Heart left ventricle (tissue), 16 donors: ENCODE measurements at regions not wholly inside any gene's neighbourhood (a gene's known extent, or its start where the extent isn't known, plus 50 kb on each side); places are given as distances from the start of the nearest gene placed in this dataset.

Experiments used
- ATAC-seq, 4 donors: fragments of 200-7000 bp; cut with Tn5 transposase; one replicate each; pipeline ENCODE4 v1.9.1; 2020 to 2022; ENCODE audit warnings: moderate library complexity in 4 of 4, mild to moderate bottlenecking in 3 of 4, moderate number of reproducible peaks in 1 of 4
- DNase-seq, 5 donors: peaks; one replicate each; pipeline ENCODE4 v3.0.0-alpha.2; 2020
- H3K27ac ChIP-seq, 12 donors: fragments of 200-600 bp; sonication (generic) in 4 of 12; one replicate each; pipeline versions ENCODE4 v1.5.0 to v1.8.0; 2016 to 2022; ENCODE audit warnings: mild to moderate bottlenecking in 2 of 12
- H3K27me3 ChIP-seq, 9 donors: fragments of 200-600 bp; sonication (generic) in 2 of 9; one replicate each; pipeline versions ENCODE4 v1.5.1 to v1.8.0; 2016 to 2022; ENCODE audit warnings: mild to moderate bottlenecking in 3 of 9
- H3K36me3 ChIP-seq, 9 donors: fragments of 200-600 bp; sonication (generic) in 2 of 9; one replicate each; pipeline versions ENCODE4 v1.5.0 to v1.8.0; 2018 to 2022; ENCODE audit warnings: mild to moderate bottlenecking in 2 of 9
- H3K4me1 ChIP-seq, 12 donors: fragments of 200-600 bp; sonication (generic) in 4 of 12; one replicate each; pipeline versions ENCODE4 v1.5.0 to v1.8.0; 2016 to 2022; ENCODE audit warnings: mild to moderate bottlenecking in 3 of 12
- H3K4me3 ChIP-seq, 12 donors: fragments of 200-600 bp; sonication (generic) in 4 of 12; one replicate each; pipeline versions ENCODE4 v1.5.0 to v1.8.0; 2017 to 2022; ENCODE audit warnings: mild to moderate bottlenecking in 9 of 12, moderate library complexity in 4 of 12
- H3K9me3 ChIP-seq, 12 donors: fragments of 200-600 bp; sonication (generic) in 4 of 12; one replicate each; pipeline versions ENCODE4 v1.5.0 to v1.8.0; 2016 to 2022; ENCODE audit warnings: mild to moderate bottlenecking in 1 of 12
- CTCF ChIP-seq, 12 donors: fragments of 200-600 bp; sonication (generic) in 4 of 12; IDR thresholded peaks; one replicate each; pipeline versions ENCODE4 v1.5.0 to v1.8.0; 2018 to 2022; ENCODE audit warnings: antibody characterized with exemption in 12 of 12, mild to moderate bottlenecking in 5 of 12
- POLR2A ChIP-seq, 2 donors: fragments of 450-650 bp; IDR thresholded peaks; one replicate each; pipeline ENCODE4 v1.6.1; 2017; ENCODE audit warnings: antibody characterized with exemption in 2 of 2, mild to moderate bottlenecking in 2 of 2, moderate library complexity in 2 of 2
- WGBS, 4 donors: extraction: QIAGEN DNeasy Blood & Tissue Kit in 2 of 4; methylation state at CpG; one replicate each; pipeline versions ENCODE4 v1.1.5 to v1.1.7; 2013 to 2018; 5-methylcytosine and 5-hydroxymethylcytosine counted together
- intact Hi-C, 10 donors: fragments of 100-400 bp; cut with DNase I; formaldehyde crosslinking; loops; one replicate each; pipeline versions ENCODE4 v1.11.1 to v1.14.2; 2022
- donor health status: ischemic (EF 13 %, LVEDD 7.1; RV severe dilation, severe dysfunction).
- donor health status: healthy with polysubstance abuse.
- donor health status: DM: no; HTN: yes; CAD: no.
- donor health status: DM: no; HTN: no; CAD: no.
- donor health status: ischemic (EF 25% LVEDD 6.9; RV normal size, moderate dysfunction).
- donor health status: ischemic (EF 25% LVEDD 5.7; RV mildly dilated, moderate dysfunction).
- donor health status: healthy.
- donor health status: DM: yes; HTN: yes; CAD: no.
- donor health status: ischemic (EF 35%, LVEDD 5.7; RV mildly dilated, moderate dysfunction).
- donor health status: nonischemic (EF 11% LVEDD 7.7; RV severe dilation, severe dysfunction).
- donor health status: DM: yes; HTN: yes; CAD: no.
- donor health status: PGD.
- donor health status: ischemic (EF 29% LVEDD 5.4; RV normal size, mild dysfunction).
- donor health status: nonischemic (EF 23%, LVEDD 6.1; RV moderate dilation, normal function).

- 91 to 97% (median 94%) methylated on average over 1 of the region's 1 CpG for WGBS, 4 donors
- TF ChIP-seq POLR2A (IDR thresholded peaks at IDR 0.05) (no peak), CTCF (IDR thresholded peaks at IDR 0.05) (no peak)
- ATAC-seq (no peak), DNase-seq (no peak)
- Histone ChIP-seq H3K4me1 (no peaks in the 10 kb centered on the region), H3K9me3 (peaks cover 0 to 46% (median 6%) of the 10 kb centered on the region in 12 donors), H3K27ac (no peak overlapping the region), H3K4me3 (no peak overlapping the region), H3K27me3 (no peaks in the 10 kb centered on the region), H3K36me3 (no peaks in the 10 kb centered on the region)
- intact Hi-C loops, result no loop called here
Measured at GRCh38 chr11:122383186-122383585, 267.2 kb upstream of the BLID start.

- intact Hi-C loops, result no loop called here
- DNase-seq, result no peak
Measured at GRCh38 chr11:122375687-122376399, 259.8 kb upstream of the BLID start.

GRCh38 chr11:122368796-122369195 is 252.8 kb upstream of the BLID start:
- WGBS, 4 donors, result 96 to 99% (median 98%) methylated on average over 4 of the region's 4 CpGs
- TF ChIP-seq CTCF (IDR thresholded peaks at IDR 0.05) (no peak), POLR2A (IDR thresholded peaks at IDR 0.05) (no peak)
- Histone ChIP-seq H3K4me1 (peaks cover 0 to 34% (median 13%) of the 10 kb centered on the region in 12 donors), H3K36me3 (no peaks in the 10 kb centered on the region), H3K4me3 (no peak overlapping the region), H3K27me3 (no peaks in the 10 kb centered on the region), H3K27ac (peak overlapping the region in 1 of 12 donors; percentile 13), H3K9me3 (no peaks in the 10 kb centered on the region)
- ATAC-seq (no peak), DNase-seq (no peak)
- intact Hi-C loops, result loop anchor here in 3 of 10 donors (10.0 kb wide), 2 partner anchors 66 to 154 kb away; no protein-coding TSS in a partner anchor

More at GRCh38 chr11:122375687-122376399, 259.8 kb upstream of the BLID start:
- Histone ChIP-seq H3K27me3 (no peaks in the 10 kb centered on the region), H3K36me3 (no peaks in the 10 kb centered on the region), H3K27ac (no peak overlapping the region), H3K4me3 (no peak overlapping the region), H3K9me3 (peaks cover 0 to 27% (median 6%) of the 10 kb centered on the region in 12 donors), H3K4me1 (no peaks in the 10 kb centered on the region)
- no peak for ATAC-seq
- WGBS, 4 donors, result 87 to 93% (median 92%) methylated on average over 4 of the region's 4 CpGs
- TF ChIP-seq POLR2A (IDR thresholded peaks at IDR 0.05) (no peak), CTCF (IDR thresholded peaks at IDR 0.05) (no peak)

- 18 to 37% (median 26%) methylated on average over 6 of the region's 6 CpGs for WGBS, 4 donors
- peak overlapping the region in 5 of 12 donors; percentile 2 to 49 (median 23) for H3K4me3 ChIP-seq
- H3K27me3 ChIP-seq, result no peaks in the 10 kb centered on the region
- DNase-seq, result peak in 4 of 5 donors; percentile 32 to 48 (median 40)
- no peaks in the 10 kb centered on the region for H3K9me3 ChIP-seq
- H3K27ac ChIP-seq, result peak overlapping the region in 7 of 12 donors; percentile 13 to 74 (median 54)
- peak; percentile 71 to 95 (median 84) for ATAC-seq
- TF ChIP-seq POLR2A (IDR thresholded peaks at IDR 0.05) (no peak), CTCF (IDR thresholded peaks at IDR 0.05) (no peak)
- peaks cover 0 to 34% (median 13%) of the 10 kb centered on the region in 12 donors for H3K4me1 ChIP-seq
- intact Hi-C loops, result loop anchor here in 3 of 10 donors (10.0 kb wide), 2 partner anchors 67 to 153 kb away; no protein-coding TSS in a partner anchor
- H3K36me3 ChIP-seq, result no peaks in the 10 kb centered on the region
Measured at GRCh38 chr11:122367809-122368231, 251.8 kb upstream of the BLID start.
